ENCODE measurements at regions not wholly inside any gene's neighbourhood (a gene's known extent, or its start where the extent isn't known, plus 50 kb on each side); places are given as distances from the start of the nearest gene placed in this dataset.
"Not testable (repeated sequence)": the region's sequence is repeated elsewhere in the genome, so short reads cannot be mapped to it uniquely, and the experiment has no call there.

DNA sequence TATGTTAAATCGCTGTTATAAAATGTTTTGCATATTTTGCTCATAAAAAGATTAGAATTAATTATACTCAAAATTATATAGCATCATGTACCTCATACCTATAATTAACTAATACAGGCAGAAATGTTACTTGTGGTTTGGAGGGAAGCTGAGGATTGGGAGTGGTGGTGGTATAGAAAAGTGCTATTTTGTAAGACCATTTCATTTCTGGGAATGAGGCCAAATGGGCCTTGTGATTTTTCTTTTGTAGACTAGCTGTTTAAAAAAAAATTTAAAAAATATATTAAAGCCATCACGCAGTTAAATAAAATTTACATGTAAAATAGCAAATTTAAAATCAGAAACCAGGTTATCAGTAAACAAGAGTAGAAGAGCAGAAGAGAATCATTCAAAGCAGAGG is 560.8 kb upstream of the FAM98A start:
- Histone ChIP-seq H3K36me3 (ENCODE audit: control insufficient read depth, low read length) (no peaks in the 10 kb centered on the region), H3K79me2 (ENCODE audit: control insufficient read depth, low read length) (no peaks in the 10 kb centered on the region), H3K27me3 (ENCODE audit: control insufficient read depth, low read length) (no peaks in the 10 kb centered on the region), H4K20me1 (ENCODE audit: control insufficient read depth, insufficient read depth, low read depth, low read length) (no peaks in the 10 kb centered on the region), H3K4me3 (ENCODE audit: low read length) (no peak overlapping the region), H3K9me2 (replicated peaks; ENCODE audit: control insufficient read depth, low read length) (no peaks in the 10 kb centered on the region), H3K27ac (ENCODE audit: low read depth, low read length) (no peak overlapping the region), H3K4me1 (ENCODE audit: control insufficient read depth, low read length) (no peaks in the 10 kb centered on the region), H3F3A (ENCODE audit: control insufficient read depth, insufficient read depth) (no peaks in the 10 kb centered on the region), H3K4me2 (ENCODE audit: low read length) (no peak overlapping the region), H3K9me3 (ENCODE audit: control insufficient read depth, insufficient read depth, low read length) (no peaks in the 10 kb centered on the region)
- TF ChIP-seq EZH2phosphoT487 (IDR thresholded peaks at IDR 0.05; ENCODE audit: borderline replicate concordance, low read length), result no peak

GRCh38 chr2:34153484-34153883 is 554.4 kb upstream of the FAM98A start:
- TF ChIP-seq EZH2phosphoT487 (IDR thresholded peaks at IDR 0.05; ENCODE audit: borderline replicate concordance, low read length), result no peak
- TF ChIP-seq, protein P1, sequence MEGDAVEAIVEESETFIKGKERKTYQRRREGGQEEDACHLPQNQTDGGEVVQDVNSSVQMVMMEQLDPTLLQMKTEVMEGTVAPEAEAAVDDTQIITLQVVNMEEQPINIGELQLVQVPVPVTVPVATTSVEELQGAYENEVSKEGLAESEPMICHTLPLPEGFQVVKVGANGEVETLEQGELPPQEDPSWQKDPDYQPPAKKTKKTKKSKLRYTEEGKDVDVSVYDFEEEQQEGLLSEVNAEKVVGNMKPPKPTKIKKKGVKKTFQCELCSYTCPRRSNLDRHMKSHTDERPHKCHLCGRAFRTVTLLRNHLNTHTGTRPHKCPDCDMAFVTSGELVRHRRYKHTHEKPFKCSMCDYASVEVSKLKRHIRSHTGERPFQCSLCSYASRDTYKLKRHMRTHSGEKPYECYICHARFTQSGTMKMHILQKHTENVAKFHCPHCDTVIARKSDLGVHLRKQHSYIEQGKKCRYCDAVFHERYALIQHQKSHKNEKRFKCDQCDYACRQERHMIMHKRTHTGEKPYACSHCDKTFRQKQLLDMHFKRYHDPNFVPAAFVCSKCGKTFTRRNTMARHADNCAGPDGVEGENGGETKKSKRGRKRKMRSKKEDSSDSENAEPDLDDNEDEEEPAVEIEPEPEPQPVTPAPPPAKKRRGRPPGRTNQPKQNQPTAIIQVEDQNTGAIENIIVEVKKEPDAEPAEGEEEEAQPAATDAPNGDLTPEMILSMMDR (IDR thresholded peaks at IDR 0.05; ENCODE audit: low read depth, low read length, poor library complexity, severe bottlenecking), result no peak
- Histone ChIP-seq H3K4me2 (ENCODE audit: low read length) (no peak overlapping the region), H3F3A (ENCODE audit: control insufficient read depth, insufficient read depth) (no peaks in the 10 kb centered on the region), H3K4me3 (ENCODE audit: low read length) (no peak overlapping the region), H3K9me3 (ENCODE audit: control insufficient read depth, insufficient read depth, low read length) (no peaks in the 10 kb centered on the region), H4K20me1 (ENCODE audit: control insufficient read depth, insufficient read depth, low read depth, low read length) (no peaks in the 10 kb centered on the region), H3K36me3 (ENCODE audit: control insufficient read depth, low read length) (no peaks in the 10 kb centered on the region), H3K79me2 (ENCODE audit: control insufficient read depth, low read length) (no peaks in the 10 kb centered on the region), H3K27me3 (ENCODE audit: control insufficient read depth, low read length) (no peaks in the 10 kb centered on the region), H3K4me1 (ENCODE audit: control insufficient read depth, low read length) (no peaks in the 10 kb centered on the region), H3K27ac (ENCODE audit: low read depth, low read length) (no peak overlapping the region), H3K9me2 (replicated peaks; ENCODE audit: control insufficient read depth, low read length) (no peaks in the 10 kb centered on the region)

DNA sequence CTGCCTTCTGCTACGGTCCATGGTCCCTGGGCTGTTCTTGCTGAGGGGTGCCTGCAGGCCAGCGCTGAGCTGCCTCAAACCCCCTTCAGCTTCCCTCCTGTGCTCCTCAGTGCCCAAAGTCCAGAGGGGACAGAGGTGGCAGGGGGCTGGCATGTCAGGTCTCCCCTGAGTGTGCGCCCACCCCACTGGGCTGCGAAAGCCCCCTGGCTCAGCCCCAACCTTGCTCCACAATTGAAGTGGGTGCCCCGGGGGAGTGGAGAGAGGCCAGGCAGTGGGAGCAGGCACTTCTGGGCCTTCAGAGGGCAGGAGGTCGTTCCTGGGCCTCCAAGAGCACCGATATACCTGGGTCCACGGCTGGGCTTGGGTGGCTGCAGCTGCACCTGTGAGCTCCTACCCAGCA is 548.7 kb upstream of the FAM98A start:
- H3K9me3 ChIP-seq (ENCODE audit: control insufficient read depth, insufficient read depth, low read length), result no peaks in the 10 kb centered on the region
- no peaks in the 10 kb centered on the region for H3K4me1 ChIP-seq (ENCODE audit: control insufficient read depth, low read length)
- no peak overlapping the region for H3K27ac ChIP-seq (ENCODE audit: low read depth, low read length)
- no peak overlapping the region for H3K4me2 ChIP-seq (ENCODE audit: low read length)
- no peaks in the 10 kb centered on the region for H3K27me3 ChIP-seq (ENCODE audit: control insufficient read depth, low read length)
- H3K79me2 ChIP-seq (ENCODE audit: control insufficient read depth, low read length), result no peaks in the 10 kb centered on the region
- H3K36me3 ChIP-seq (ENCODE audit: control insufficient read depth, low read length), result no peaks in the 10 kb centered on the region
- H3K9me2 ChIP-seq (replicated peaks; ENCODE audit: control insufficient read depth, low read length), result no peaks in the 10 kb centered on the region
- no peaks in the 10 kb centered on the region for H4K20me1 ChIP-seq (ENCODE audit: control insufficient read depth, insufficient read depth, low read depth, low read length)
- TF ChIP-seq EZH2phosphoT487 (IDR thresholded peaks at IDR 0.05; ENCODE audit: borderline replicate concordance, low read length), result no peak
- TF ChIP-seq, protein P1 (IDR thresholded peaks at IDR 0.05; ENCODE audit: low read depth, low read length, poor library complexity, severe bottlenecking), result no peak
- no peaks in the 10 kb centered on the region for H3F3A ChIP-seq (ENCODE audit: control insufficient read depth, insufficient read depth)
- H3K4me3 ChIP-seq (ENCODE audit: low read length), result no peak overlapping the region

- H3K36me3 ChIP-seq (ENCODE audit: control insufficient read depth, low read length), result no peaks in the 10 kb centered on the region
- H3F3A ChIP-seq (ENCODE audit: control insufficient read depth, insufficient read depth), result no peaks in the 10 kb centered on the region
- no peaks in the 10 kb centered on the region for H3K9me3 ChIP-seq (ENCODE audit: control insufficient read depth, insufficient read depth, low read length)
- no peak overlapping the region for H3K27ac ChIP-seq (ENCODE audit: low read depth, low read length)
- no peaks in the 10 kb centered on the region for H4K20me1 ChIP-seq (ENCODE audit: control insufficient read depth, insufficient read depth, low read depth, low read length)
- TF ChIP-seq, protein P1 (IDR thresholded peaks at IDR 0.05; ENCODE audit: low read depth, low read length, poor library complexity, severe bottlenecking), result no peak
- TF ChIP-seq EZH2phosphoT487 (IDR thresholded peaks at IDR 0.05; ENCODE audit: borderline replicate concordance, low read length), result no peak
- no peaks in the 10 kb centered on the region for H3K4me1 ChIP-seq (ENCODE audit: control insufficient read depth, low read length)
- no peaks in the 10 kb centered on the region for H3K27me3 ChIP-seq (ENCODE audit: control insufficient read depth, low read length)
- no peak overlapping the region for H3K4me3 ChIP-seq (ENCODE audit: low read length)
- no peaks in the 10 kb centered on the region for H3K79me2 ChIP-seq (ENCODE audit: control insufficient read depth, low read length)
- no peaks in the 10 kb centered on the region for H3K9me2 ChIP-seq (replicated peaks; ENCODE audit: control insufficient read depth, low read length)
- no peak overlapping the region for H3K4me2 ChIP-seq (ENCODE audit: low read length)
Observed at GRCh38 chr2:34143149-34143548, 544.0 kb upstream of the FAM98A start.

GRCh38 chr2:34142531-34143008 is 543.5 kb upstream of the FAM98A start:
- not testable (repeated sequence) for H3K4me1 ChIP-seq (ENCODE audit: control insufficient read depth, low read length); H3K4me3 ChIP-seq (ENCODE audit: low read length)

GRCh38 chr2:34133065-34133464 is 534.0 kb upstream of the FAM98A start:
- H3K27me3 ChIP-seq (ENCODE audit: control insufficient read depth, low read length); H3F3A ChIP-seq (ENCODE audit: control insufficient read depth, insufficient read depth): not testable (repeated sequence)

More at GRCh38 chr2:34142531-34143008, 543.5 kb upstream of the FAM98A start:
- H3K27ac ChIP-seq (ENCODE audit: low read depth, low read length); H3K9me2 ChIP-seq (replicated peaks; ENCODE audit: control insufficient read depth, low read length); H3K36me3 ChIP-seq (ENCODE audit: control insufficient read depth, low read length); H3F3A ChIP-seq (ENCODE audit: control insufficient read depth, insufficient read depth); H3K9me3 ChIP-seq (ENCODE audit: control insufficient read depth, insufficient read depth, low read length); H4K20me1 ChIP-seq (ENCODE audit: control insufficient read depth, insufficient read depth, low read depth, low read length); H3K4me2 ChIP-seq (ENCODE audit: low read length); H3K79me2 ChIP-seq (ENCODE audit: control insufficient read depth, low read length); H3K27me3 ChIP-seq (ENCODE audit: control insufficient read depth, low read length): not testable (repeated sequence)

More at GRCh38 chr2:34133065-34133464, 534.0 kb upstream of the FAM98A start:
- not testable (repeated sequence) for H3K4me1 ChIP-seq (ENCODE audit: control insufficient read depth, low read length); H3K4me3 ChIP-seq (ENCODE audit: low read length); H3K27ac ChIP-seq (ENCODE audit: low read depth, low read length); H3K4me2 ChIP-seq (ENCODE audit: low read length); H3K36me3 ChIP-seq (ENCODE audit: control insufficient read depth, low read length); H3K9me3 ChIP-seq (ENCODE audit: control insufficient read depth, insufficient read depth, low read length); H3K79me2 ChIP-seq (ENCODE audit: control insufficient read depth, low read length); H3K9me2 ChIP-seq (replicated peaks; ENCODE audit: control insufficient read depth, low read length); H4K20me1 ChIP-seq (ENCODE audit: control insufficient read depth, insufficient read depth, low read depth, low read length)
